GM23338 (cell line): ENCODE measurements at regions not wholly inside any gene's neighbourhood (a gene's known extent, or its start where the extent isn't known, plus 50 kb on each side); places are given as distances from the start of the nearest gene placed in this dataset.
A peak's percentile ranks its signal among the peaks of the same experiment; 100 is the strongest.

Experiments
- ATAC-seq: fragments of 200-7000 bp; cut with Tn5 transposase; 3 replicates; pipeline ENCODE4 v1.9.1; 2020
- DNase-seq: peaks from one replicate; pipeline ENCODE4 v3.0.0-alpha.2; 2015; ENCODE audit warnings: low spot score
- H2AFZ ChIP-seq: fragments of 200-600 bp; sonication (generic); 2 replicates; pipeline ENCODE4 v1.8.0; 2016; ENCODE audit warnings: antibody characterized with exemption, mild to moderate bottlenecking, moderate library complexity
- H3F3A ChIP-seq: fragments of 200-600 bp; sonication (generic); replicated peaks from 2 replicates; pipeline ENCODE4 v1.8.0; 2017; ENCODE audit warnings: antibody characterized with exemption, mixed run types, low read depth
- H3K27ac ChIP-seq: fragments of 200-600 bp; sonication (generic); 2 replicates; pipeline ENCODE4 v1.6.1; 2016; ENCODE audit warnings: low read depth
- H3K27me3 ChIP-seq: fragments of 200-600 bp; sonication (generic); 2 replicates; pipeline ENCODE4 v1.8.0; 2016; ENCODE audit warnings: mild to moderate bottlenecking, mixed run types, moderate library complexity; ENCODE audit not compliant: insufficient read depth
- H3K36me3 ChIP-seq: fragments of 200-600 bp; sonication (generic); 2 replicates; pipeline ENCODE4 v1.8.0; 2016; ENCODE audit warnings: mild to moderate bottlenecking; ENCODE audit not compliant: insufficient read depth
- H3K4me1 ChIP-seq: fragments of 200-600 bp; sonication (generic); 2 replicates; pipeline ENCODE4 v1.8.0; 2016; ENCODE audit warnings: mild to moderate bottlenecking, moderate library complexity; ENCODE audit not compliant: insufficient read depth
- H3K4me2 ChIP-seq: fragments of 200-600 bp; sonication (generic); 2 replicates; pipeline ENCODE4 v1.7.1; 2017; ENCODE audit warnings: mixed run types
- H3K4me3 ChIP-seq: fragments of 200-600 bp; sonication (generic); 2 replicates; pipeline ENCODE4 v1.6.1; 2016; ENCODE audit warnings: mixed run types
- H3K79me2 ChIP-seq: fragments of 200-600 bp; sonication (generic); replicated peaks from 2 replicates; pipeline ENCODE4 v1.8.0; 2017; ENCODE audit warnings: mild to moderate bottlenecking; ENCODE audit not compliant: insufficient read depth
- H3K9me2 ChIP-seq: fragments of 200-600 bp; sonication (generic); 2 replicates; pipeline ENCODE4 v1.8.0; 2017; ENCODE audit not compliant: insufficient read depth
- H4K20me1 ChIP-seq: fragments of 200-600 bp; sonication (generic); replicated peaks from 2 replicates; pipeline ENCODE4 v1.8.0; 2017; ENCODE audit warnings: mild to moderate bottlenecking; ENCODE audit not compliant: insufficient read depth
- H3K27ac Mint-ChIP-seq: 2 replicates; pipeline ENCODE4 v1.8.0; 2020; ENCODE audit warnings: inconsistent platforms, mild to moderate bottlenecking, moderate library complexity, mixed read lengths
- H3K27me3 Mint-ChIP-seq: 3 replicates; pipeline ENCODE4 v1.8.0; 2022; ENCODE audit warnings: low read depth, mild to moderate bottlenecking, moderate library complexity, mixed read lengths, inconsistent platforms; ENCODE audit not compliant: insufficient read depth, poor library complexity
- H3K36me3 Mint-ChIP-seq: 3 replicates; pipeline ENCODE4 v1.8.0; 2021; ENCODE audit warnings: low read depth, mild to moderate bottlenecking, inconsistent platforms, moderate library complexity, mixed read lengths
- H3K4me1 Mint-ChIP-seq: 3 replicates; pipeline ENCODE4 v1.8.0; 2020; ENCODE audit warnings: mild to moderate bottlenecking, inconsistent platforms, mixed read lengths
- H3K4me3 Mint-ChIP-seq: 3 replicates; pipeline ENCODE4 v1.8.0; 2021; ENCODE audit warnings: moderate library complexity, mild to moderate bottlenecking, inconsistent platforms, mixed read lengths
- H3K9me3 Mint-ChIP-seq: 3 replicates; pipeline ENCODE4 v1.8.0; 2020; ENCODE audit warnings: moderate library complexity, mild to moderate bottlenecking, inconsistent platforms, mixed read lengths
- ETS1 ChIP-seq: IDR thresholded peaks from 2 replicates; pipeline ENCODE4 v1.6.1; 2016; ENCODE audit warnings: antibody characterized with exemption
- EZH2 ChIP-seq: fragments of 200-600 bp; sonication (generic); IDR thresholded peaks from one replicate; pipeline ENCODE4 v1.8.0; 2017; ENCODE audit warnings: antibody characterized with exemption, mild to moderate bottlenecking, low read depth; ENCODE audit not compliant: unreplicated experiment
- EZH2phosphoT487 ChIP-seq: fragments of 200-600 bp; sonication (generic); IDR thresholded peaks from one replicate; pipeline ENCODE4 v1.8.1; 2018; ENCODE audit warnings: antibody characterized with exemption; ENCODE audit not compliant: unreplicated experiment
- JUNB ChIP-seq: IDR thresholded peaks from one replicate; pipeline ENCODE4 v1.6.1; 2016; ENCODE audit warnings: antibody characterized with exemption; ENCODE audit not compliant: unreplicated experiment
- NANOG ChIP-seq: IDR thresholded peaks from 2 replicates; pipeline ENCODE4 v1.6.1; 2016; ENCODE audit warnings: antibody characterized with exemption, borderline replicate concordance
- POLR2AphosphoS5 ChIP-seq: IDR thresholded peaks from 2 replicates; pipeline ENCODE4 v1.6.1; 2016; ENCODE audit warnings: antibody characterized with exemption, low read depth
- REST ChIP-seq: IDR thresholded peaks from one replicate; pipeline ENCODE4 v1.6.1; 2018; ENCODE audit warnings: antibody characterized with exemption; ENCODE audit not compliant: unreplicated experiment
- STAT1 ChIP-seq: IDR thresholded peaks from one replicate; pipeline ENCODE4 v1.6.1; 2016; ENCODE audit warnings: antibody characterized with exemption; ENCODE audit not compliant: unreplicated experiment
- ZNF114 ChIP-seq: fragments of 250-450 bp; sonication (Bioruptor Pico); IDR thresholded peaks from 2 replicates; pipeline ENCODE4 v1.5.0; 2020; ENCODE audit warnings: mild to moderate bottlenecking, moderate library complexity
- ZNF462 ChIP-seq: fragments of 250-450 bp; sonication (Bioruptor Pico); IDR thresholded peaks from 2 replicates; pipeline ENCODE4 v1.5.0; 2020; ENCODE audit warnings: mild to moderate bottlenecking, moderate library complexity

- H3K27ac Mint-ChIP-seq = peak overlapping the region; percentile 26; the same call in 1 of the 2 replicates
These were observed 347.0 kb downstream of the CYRIA start for GRCh38 chr2:16318474-16319195.

More at GRCh38 chr2:16318474-16319195, 347.0 kb downstream of the CYRIA start:
- Histone ChIP-seq H3K79me2 (no peaks in the 10 kb centered on the region), H2AFZ (peak overlapping the region; percentile 56; the same call in 1 of the 2 replicates), H3K36me3 (no peaks in the 10 kb centered on the region), H3K4me1 (0 out of 2 replicates have a peak, but pooled peaks cover 6% of the 10 kb centered on the region), H3K27me3 (no peaks in the 10 kb centered on the region), H3K4me2 (no peak overlapping the region), H3K4me3 (no peak overlapping the region), H4K20me1 (no peaks in the 10 kb centered on the region), H3K27ac (no peak overlapping the region), H3K9me2 (no peaks in the 10 kb centered on the region), H3F3A (no peaks in the 10 kb centered on the region)
- no peak; the same call in none of the 3 replicates for ATAC-seq
- Mint-ChIP-seq H3K4me1 (peaks cover 16% of the 10 kb centered on the region), H3K27me3 (peaks cover 18% of the 10 kb centered on the region), H3K9me3 (no peaks in the 10 kb centered on the region), H3K36me3 (no peaks in the 10 kb centered on the region), H3K4me3 (no peak overlapping the region)
- DNase-seq = peak; percentile 12
- no peak for TF ChIP-seq ZNF462 (CRISPR knock-in tag)
- no peak for TF ChIP-seq ETS1
- TF ChIP-seq REST = no peak
- TF ChIP-seq EZH2 = no peak
- TF ChIP-seq POLR2AphosphoS5 = no peak
- TF ChIP-seq NANOG = no peak
- TF ChIP-seq JUNB = no peak
- no peak for TF ChIP-seq STAT1
- no peak for TF ChIP-seq ZNF114 (CRISPR knock-in tag)
- TF ChIP-seq EZH2phosphoT487 = no peak
